ENCODE measurements at regions not wholly inside any gene's neighbourhood (a gene's known extent, or its start where the extent isn't known, plus 50 kb on each side); places are given as distances from the start of the nearest gene placed in this dataset.
"Not testable (repeated sequence)": the region's sequence is repeated elsewhere in the genome, so short reads cannot be mapped to it uniquely, and the experiment has no call there.

DNA sequence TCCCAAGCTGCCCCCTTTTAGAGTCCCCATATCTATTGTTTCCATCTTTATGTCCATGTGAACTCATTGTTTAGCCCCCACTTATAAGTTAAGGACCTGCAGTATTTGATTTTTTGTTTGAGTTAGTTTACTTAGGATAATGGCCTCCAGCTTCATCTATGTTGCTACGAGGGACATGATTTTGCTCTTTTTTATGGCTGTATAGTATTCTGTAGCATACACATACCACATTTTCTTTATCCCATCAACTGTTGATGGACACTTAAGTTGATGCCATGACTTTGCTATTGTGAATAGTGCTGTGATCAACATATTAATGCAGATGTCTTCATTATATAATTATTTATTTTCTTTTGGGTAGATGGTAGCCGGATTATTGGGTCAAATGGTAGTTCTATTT lies 576.9 kb downstream of the ANKRD7 start:
- DNase-seq (ENCODE audit: low read depth in 2 of 2): no peak

DNA sequence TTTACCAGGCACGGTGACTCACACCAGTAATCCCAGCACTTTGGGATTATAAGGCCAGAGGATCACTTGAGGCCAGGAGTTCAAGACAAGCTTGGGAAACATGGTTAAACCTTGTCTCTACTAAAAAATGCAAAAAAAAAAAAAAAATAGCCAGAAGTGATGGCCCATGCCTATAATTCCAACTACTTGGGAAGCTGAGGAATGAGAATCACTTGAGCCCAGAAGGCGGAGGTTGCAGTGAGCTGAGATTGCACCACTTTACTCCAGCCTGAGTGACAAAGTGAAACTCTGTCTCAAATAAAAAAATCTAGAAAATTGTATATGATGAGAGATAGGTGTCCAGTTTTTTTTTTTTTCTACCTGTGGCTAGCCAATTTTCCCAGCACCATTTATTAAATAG lies 578.2 kb downstream of the ANKRD7 start:
- no peak for DNase-seq (ENCODE audit: low read depth in 2 of 2)

DNA sequence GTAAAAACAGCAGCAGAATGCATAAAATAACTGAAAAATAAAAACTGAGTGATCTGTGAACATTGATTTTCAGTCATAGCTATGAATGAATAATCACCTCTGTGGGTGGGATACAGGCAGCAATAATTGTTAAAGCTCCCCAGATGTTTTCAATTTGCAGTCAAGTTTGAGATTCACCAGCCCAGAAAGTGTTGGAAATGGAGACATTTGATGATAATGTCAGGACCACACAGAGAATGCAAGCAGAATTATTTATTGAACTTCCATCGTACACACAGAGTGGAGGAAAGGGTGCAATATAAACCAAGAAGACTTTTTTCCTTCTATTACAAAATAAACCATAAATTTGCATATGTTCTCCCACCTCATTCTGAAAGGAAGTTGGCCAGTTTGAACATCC lies 601.7 kb downstream of the ANKRD7 start:
- no peak for DNase-seq (ENCODE audit: low read depth in 2 of 2)

DNA sequence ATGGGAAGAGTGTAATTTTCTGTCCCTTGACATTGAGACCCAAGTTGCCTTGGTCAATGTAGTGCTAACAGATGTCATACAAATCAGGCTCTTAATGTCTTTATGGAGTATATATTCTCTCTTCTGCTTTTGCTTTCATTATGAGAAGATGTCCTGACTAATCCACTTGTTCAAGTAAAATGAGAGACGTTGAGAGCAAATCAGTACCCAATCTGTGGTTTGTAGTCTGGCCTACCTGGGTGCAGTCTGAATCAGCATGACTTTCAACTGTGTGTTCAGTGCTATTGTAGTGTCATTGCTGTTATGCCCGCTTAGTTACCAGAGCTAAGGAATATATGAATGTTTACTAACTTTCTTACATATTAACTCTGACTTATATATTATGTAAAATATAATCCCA lies 612.4 kb downstream of the ANKRD7 start:
- DNase-seq (ENCODE audit: low read depth in 2 of 2): no peak

DNA sequence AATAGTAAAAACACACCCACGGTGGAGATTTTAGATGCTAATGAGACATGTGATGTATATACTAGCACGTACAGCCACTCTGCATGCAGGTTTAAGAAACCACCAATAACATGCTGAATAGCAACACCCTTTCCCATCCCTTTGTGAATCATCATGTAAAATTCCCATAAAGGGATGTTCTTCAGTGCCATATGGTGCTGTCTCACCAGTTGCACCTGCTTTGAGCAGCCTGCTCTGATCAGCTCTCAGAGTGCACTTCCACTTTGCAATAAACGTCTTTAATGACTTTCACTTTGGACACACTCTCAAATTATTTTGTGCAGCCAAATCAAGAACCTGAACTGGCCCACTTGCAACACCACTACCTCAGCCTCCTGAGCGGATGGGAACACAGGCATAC lies 615.0 kb downstream of the ANKRD7 start:
- no peak for DNase-seq (ENCODE audit: low read depth in 2 of 2)

DNA sequence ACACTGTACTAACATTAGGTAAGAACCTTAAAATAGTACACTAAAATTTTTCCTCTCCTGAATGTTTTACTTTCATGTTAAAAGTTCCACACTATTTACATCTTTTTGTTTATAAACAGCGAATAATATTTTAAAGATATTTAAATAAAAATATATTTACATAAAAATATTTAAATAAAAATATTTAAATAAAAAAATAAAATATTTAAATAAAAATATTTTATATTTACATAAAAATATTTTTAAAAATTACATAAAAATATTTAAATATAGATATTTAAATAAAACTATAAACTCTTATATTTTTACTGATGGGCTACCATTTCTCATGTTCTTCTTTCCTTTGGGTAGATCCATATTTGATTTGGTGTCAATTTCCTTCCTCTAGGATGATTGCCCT lies 619.0 kb downstream of the ANKRD7 start:
- DNase-seq (ENCODE audit: low read depth in 2 of 2): no peak

DNA sequence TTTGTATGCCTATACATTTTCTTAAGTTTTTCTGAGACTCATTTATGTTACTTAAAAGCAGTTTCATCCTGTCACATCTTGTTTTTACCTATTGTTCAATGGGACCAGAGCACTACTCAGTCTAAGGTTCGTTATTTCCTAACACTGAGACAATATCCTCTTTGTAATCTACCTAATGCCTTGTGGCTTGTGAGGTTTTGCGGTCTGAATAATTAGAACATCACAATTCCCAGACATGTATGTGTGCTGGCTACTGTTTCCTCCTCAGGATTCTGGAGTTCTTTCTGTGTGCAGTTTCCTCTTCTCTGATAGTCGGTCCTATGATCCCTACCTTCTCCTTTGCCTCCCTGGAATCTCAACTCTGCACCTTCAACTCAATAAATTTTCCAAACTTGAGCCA lies 620.2 kb downstream of the ANKRD7 start:
- DNase-seq (ENCODE audit: low read depth in 2 of 2): no peak

DNA sequence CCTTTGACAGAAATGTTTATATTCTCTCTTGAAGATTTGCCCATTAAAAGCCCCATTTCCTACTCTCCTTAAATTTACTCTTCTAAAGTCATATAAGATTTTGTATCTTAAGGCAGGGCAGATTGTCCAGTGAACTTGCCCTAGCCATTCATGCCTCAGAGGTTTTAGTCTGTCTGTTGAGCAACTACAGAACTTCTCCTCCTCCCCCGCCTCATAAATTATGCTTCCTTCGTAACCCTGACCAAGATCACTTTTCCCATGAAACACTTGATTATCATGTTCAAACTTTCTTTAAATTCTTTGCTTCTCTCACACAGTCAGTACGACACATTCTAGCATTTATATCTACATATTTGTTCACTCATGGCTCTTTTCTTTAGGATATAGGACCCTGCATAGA lies 621.3 kb downstream of the ANKRD7 start:
- DNase-seq (ENCODE audit: low read depth in 2 of 2): no peak

DNA sequence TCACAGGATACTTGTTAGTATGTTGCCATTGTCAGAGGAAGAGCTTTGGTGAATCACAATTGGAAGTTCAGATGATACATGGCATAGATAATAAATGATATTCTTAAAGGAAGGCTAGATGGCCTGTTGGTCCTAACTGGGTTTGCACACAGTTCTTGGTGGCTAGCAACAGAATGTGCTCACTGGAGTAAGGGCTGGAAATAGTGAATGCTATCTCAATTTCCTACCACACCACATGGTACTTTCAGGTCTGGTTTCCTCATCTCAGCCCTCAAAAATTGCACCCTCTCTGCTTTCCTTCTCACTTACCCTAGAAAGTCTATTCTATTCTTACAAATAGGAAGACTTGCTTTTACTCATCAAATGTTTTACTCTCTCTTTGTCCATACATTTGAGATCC lies 622.5 kb downstream of the ANKRD7 start:
- DNase-seq (ENCODE audit: low read depth in 2 of 2): no peak

DNA sequence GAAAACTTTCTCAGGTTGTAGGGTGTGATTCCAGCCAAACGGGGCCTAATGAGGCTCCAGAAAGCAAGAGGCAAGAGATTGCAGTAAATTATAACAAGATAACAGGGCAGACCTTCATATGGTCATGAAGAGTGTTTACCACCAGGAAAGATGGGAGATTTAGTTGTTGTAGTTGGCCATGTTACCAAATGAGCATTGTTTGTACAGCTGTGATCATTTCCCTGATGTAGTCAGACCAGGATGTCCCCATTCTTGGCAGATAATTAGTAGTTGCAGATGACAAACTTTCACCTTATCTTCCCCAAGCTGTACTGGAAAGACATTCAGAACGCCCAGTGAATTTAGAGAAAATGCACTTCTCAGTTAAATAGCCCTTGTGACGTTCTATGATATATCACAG lies 630.8 kb downstream of the ANKRD7 start:
- DNase-seq (ENCODE audit: low read depth in 2 of 2): no peak

DNA sequence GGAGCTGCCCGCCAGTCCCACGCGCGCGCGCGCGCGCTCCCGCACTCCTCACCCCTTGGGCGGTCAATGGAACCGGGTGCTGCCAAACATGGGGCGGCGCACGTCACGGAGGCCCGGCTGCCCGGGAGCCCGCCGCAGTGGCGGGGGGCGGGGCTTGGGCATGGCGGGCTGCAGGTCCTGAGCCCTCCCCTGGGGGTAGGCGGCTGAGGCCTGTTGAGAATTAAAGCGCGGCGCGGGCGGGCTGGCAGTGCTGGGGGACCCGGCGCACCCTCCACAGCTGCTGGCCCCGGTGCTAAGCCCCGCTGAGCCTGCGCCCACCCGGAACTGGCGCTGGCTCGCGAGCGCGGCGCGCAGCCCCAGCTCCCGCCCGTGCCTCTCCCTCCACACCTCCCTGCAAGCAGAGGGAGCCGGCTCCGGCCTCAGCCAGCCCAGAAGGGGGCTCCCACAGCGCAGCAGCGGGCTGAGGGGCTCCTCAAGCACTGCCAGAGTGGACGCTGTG lies 634.2 kb downstream of the ANKRD7 start:
- DNase-seq (ENCODE audit: low read depth in 2 of 2): no peak

DNA sequence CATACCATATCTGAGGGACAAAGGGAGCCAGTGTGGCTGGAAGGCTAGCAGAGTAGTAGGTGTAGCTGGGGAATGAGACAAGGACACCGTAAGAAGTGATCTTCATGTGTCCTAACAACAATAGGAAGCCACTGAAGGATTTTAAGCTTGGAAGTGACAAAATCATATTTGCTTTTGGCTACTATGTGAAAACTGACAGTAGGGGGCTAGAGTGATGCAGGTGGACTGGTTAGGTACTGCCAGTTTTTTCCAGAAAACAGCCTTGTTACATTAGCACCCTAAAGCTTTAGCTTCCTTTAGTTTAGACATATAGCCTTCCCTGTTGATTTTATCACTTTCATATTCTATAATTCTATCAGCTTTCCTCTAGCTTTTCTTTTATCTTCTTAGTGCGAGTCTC lies 637.1 kb downstream of the ANKRD7 start:
- no peak for DNase-seq (ENCODE audit: low read depth in 2 of 2)

DNA sequence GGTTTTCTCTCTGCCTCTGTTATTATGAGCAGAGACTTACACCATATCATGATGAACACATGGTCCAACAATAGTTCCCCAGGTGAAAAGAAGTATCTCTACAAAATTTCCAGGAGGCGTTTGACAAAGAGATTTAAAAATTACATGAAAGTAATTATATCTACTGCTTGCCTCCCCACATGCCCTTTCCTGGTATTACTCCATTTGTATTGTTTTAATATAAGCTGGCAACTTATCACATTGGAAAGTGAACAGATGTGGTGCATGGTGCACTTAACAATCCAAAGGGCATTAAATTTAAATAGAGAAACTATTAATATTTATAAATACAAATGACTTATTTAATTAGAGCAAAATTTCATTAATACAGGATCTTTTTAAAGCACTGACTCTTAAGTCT lies 638.2 kb downstream of the ANKRD7 start:
- no peak for DNase-seq (ENCODE audit: low read depth in 2 of 2)

DNA sequence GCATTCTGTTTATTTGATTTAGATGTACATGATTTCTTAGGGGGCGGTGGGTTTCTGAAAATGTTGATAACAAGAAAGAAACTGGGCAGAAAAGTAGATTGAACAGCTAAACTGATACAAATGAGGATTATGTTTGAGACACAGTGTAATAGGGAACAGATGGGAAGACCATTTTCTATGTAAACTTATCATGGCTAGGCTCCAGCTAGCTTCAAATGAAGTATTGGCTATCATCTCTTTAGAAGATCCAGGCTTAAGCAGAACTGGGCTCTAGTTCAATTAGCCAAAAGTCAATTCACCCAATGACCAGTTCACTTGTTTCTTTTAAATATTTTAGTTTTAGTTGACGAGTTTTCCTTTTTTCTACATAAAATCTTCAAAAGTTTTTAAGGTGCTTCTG lies 639.5 kb downstream of the ANKRD7 start:
- no peak for DNase-seq (ENCODE audit: low read depth in 2 of 2)

DNA sequence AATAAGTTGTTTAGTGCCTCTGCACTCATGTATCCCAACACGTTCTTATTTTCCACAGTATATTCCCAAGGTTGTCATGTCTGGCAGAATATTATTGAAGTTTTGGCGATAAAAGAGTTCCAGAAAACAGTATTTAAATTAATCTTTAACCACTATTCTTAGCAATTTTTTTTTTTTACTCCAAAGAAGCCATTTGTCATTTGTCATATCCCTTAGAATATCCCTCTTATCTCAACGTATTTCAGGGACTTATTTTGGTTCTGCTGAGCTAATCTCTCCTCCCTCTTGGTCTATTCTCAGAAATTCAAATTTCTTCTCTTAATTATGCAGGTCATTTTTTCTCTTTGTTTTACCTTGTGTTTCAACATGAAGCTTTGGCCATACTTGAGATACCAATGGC lies 643.4 kb downstream of the ANKRD7 start:
- no peak for DNase-seq (ENCODE audit: low read depth in 2 of 2)

DNA sequence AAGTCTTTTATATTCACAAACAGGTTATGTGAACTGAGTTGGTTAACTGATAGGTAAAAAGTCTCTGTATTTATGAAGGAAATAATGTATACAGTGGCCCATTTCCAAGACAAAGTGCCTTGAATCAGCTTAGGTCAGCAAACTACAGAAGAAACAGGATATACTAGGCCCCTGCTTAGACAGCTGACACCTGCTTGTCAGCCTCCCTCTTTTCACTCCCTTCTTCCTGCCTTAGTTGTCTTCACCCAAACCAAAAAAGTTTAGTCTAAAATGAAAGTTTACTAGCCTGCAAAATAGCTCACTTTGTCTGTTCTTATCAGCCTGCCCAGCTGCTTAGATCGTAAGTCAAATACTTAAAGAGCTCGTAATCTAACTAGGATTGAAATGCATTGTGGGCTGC lies 644.6 kb downstream of the ANKRD7 start:
- not testable (repeated sequence) for DNase-seq (ENCODE audit: low read depth in 2 of 2)

DNA sequence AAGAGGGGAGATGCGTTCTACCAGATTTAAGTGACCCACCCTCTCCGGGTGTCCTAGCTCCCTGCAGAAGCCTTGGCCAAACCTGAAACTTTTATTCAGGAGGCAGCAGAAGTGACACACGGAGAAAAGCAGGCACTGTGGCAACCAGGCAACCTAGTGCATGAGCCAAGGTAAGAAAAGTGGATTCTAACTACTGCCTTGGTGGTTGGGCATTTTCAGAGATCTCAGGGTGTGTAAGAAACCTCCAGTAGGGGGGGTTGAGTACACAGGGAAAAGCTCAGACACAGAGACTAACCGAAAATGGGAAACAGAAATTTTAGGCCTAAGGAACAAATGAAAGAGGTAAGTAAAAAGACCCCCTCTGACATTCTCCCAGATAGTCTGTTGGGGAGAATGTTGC lies 645.7 kb downstream of the ANKRD7 start:
- DNase-seq (ENCODE audit: low read depth in 2 of 2): no peak

DNA sequence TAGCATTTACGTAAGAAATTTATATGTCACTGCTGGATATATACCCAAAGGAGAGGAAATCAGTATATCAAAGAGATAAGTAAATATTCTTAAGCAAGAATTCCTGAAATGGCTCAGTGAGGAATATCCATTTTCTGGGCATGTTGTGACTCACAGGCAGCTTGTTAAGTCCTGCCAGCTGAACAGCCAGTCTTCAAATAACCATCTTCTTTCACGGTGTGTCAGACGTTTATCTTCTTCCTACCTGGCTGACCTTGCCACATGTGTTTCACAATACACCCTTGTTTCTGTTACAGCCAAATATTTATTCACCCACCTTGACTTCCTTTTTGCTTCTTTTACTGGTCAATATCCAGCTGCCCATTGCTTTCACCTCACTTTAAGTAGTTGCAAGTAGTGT lies 648.1 kb downstream of the ANKRD7 start:
- no peak for DNase-seq (ENCODE audit: low read depth in 2 of 2)

DNA sequence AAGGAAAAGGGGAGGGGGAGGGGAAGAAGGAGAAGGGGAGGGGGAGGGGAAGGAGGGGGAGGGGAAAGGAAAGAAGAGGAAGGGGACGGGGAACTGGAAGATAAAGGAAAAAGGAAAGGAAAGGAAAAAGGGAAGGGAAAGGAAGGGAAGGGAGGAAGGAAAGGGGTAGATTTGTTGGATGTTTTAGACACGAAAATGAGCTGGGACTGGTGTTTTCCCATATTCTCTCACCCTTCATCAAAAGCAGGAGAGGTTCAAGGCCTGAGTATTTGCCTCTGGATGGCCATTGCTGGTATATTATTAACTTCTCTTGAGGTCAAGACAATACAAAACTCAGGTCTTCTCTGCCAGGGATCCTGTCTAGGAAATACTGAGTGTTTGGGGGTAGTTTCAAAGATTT lies 652.7 kb downstream of the ANKRD7 start:
- no peak for DNase-seq (ENCODE audit: low read depth in 2 of 2)

DNA sequence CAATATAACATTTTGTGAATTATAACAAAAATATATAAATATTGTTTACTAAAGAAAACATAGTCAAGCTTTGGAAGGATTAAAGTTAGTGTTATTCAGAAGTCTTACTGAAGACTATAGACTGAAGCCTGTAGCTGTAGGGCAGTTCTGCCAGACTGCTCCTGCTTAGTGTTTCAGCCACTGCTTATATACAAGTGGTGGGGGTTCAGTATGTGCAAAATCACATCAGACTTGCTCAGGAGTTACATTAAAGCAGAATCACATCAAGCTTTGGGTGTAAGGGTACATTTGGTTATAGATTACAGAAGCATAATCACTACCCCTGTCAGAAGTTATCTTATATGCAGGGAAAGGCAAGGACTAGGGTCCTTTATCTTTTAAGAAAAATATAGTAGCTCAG lies 653.8 kb downstream of the ANKRD7 start:
- DNase-seq (ENCODE audit: low read depth in 2 of 2): no peak

DNA sequence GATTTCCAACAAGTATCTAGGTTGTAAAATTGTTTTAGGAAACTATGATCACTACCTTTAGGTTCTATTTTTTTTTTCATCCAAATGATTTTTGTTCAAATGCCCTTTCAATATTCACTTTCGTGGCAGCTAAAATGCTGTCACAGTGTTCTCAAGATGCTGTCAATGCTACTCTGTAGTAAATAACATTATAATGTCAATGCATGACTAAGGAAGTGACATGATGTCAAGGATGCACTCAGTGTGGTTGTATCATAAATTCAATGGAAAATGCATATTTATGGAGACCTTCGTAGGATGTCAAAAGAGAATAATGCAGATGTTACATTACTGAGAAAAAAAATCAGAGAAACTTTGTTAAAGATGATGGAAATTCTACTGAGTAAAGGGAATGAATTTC lies 673.8 kb downstream of the ANKRD7 start:
- no peak for DNase-seq (ENCODE audit: low read depth in 2 of 2)

DNA sequence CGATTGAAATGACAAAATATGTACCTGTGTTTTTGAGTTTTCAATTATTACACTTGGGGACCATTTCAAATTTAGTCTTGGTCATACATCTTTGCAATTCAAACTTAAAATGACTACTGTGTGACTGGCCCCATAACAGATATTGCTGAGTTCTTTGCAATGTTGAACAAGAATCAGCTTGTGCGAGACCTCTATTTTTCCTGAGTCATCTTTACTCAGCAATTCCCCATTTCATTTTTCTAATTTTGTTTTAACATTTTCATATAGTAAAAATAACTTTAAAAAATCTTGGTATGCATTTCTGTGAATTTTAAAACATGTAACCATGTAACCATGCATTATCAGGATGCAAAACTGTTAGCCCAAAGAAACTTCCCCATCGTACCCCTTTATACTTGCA lies 678.1 kb downstream of the ANKRD7 start:
- DNase-seq (ENCODE audit: low read depth in 2 of 2): no peak

DNA sequence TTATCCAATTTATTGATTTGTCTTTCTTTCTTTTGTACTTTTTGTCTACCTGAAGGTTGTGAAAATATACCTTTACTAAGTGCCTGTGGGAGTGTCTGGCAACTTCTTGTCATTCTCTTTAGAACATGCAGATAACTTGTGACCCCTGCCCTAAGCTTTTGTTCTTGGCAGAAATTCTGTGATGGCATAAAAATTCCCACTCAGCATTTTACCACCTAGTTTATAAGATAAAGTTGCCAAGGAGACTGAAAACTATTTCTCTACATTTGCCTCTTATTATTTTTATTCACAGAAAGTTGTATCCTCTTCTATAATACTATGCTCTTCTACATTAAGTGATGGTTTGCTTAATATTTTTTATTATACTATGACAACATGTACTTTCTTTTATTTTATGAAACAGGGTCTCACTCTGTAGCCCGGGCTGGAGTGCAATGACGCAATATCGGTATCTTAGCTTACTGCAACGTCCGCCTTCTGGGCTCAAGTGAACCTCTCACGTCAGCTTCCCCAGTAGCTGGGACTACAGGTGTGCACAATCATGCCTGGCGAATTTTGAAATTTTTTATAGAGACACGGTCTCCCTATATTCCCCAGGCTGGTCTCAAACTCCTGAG lies 683.5 kb downstream of the ANKRD7 start:
- no peak for DNase-seq (ENCODE audit: low read depth in 2 of 2)

DNA sequence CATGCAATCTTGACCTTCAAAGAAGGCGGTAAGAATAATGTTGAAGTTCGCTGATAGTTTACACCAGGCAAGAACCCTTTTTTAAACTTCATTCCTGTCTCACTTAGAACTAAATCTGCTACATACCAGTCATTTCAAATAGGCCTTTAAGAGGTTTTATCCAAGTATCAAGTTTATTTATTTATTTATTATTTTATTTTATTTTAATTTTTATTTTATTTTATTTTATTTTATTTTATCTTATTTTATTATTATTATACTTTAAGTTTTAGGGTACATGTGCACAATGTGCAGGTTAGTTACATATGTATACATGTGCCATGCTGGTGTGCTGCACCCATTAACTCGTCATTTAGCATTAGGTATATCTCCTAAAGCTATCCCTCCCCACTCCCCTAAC lies 691.6 kb downstream of the ANKRD7 start:
- DNase-seq (ENCODE audit: low read depth in 2 of 2): not testable (repeated sequence)

All from stimulated activated CD4-positive, alpha-beta T cell treated with anti-CD3 and anti-CD28 coated beads, Interleukin-12 subunit alpha, Interleukin-12 subunit beta, amount 100 ng/mL, for 24 hours (primary cell).